SK-N-SH treated with all-trans-retinoic acid at 6 μM for 48 hours (cell line): ENCODE measurements at regions not wholly inside any gene's neighbourhood (a gene's known extent, or its start where the extent isn't known, plus 50 kb on each side); places are given as distances from the start of the nearest gene placed in this dataset.

Source experiments
- ATAC-seq: fragments of 200-7000 bp; cut with Tn5 transposase; 3 replicates; pipeline ENCODE4 v1.9.1; 2020; ENCODE audit warnings: mild to moderate bottlenecking, moderate library complexity
- CSDC2 ChIP-seq: fragments of 250-450 bp; sonication (Bioruptor Pico); IDR thresholded peaks from 2 replicates; pipeline ENCODE4 v1.5.0; 2020; ENCODE audit warnings: mild to moderate bottlenecking, moderate library complexity
- ESRRG ChIP-seq: fragments of 250-450 bp; sonication (Bioruptor Pico); IDR thresholded peaks from 2 replicates; pipeline ENCODE4 v1.6.1; 2021; ENCODE audit warnings: mild to moderate bottlenecking
- GLIS3 ChIP-seq: fragments of 250-450 bp; sonication (Bioruptor Pico); IDR thresholded peaks from 2 replicates; pipeline ENCODE4 v1.5.0; 2020; ENCODE audit warnings: mild to moderate bottlenecking, moderate library complexity
- ISL1 ChIP-seq: fragments of 250-450 bp; sonication (Bioruptor Pico); IDR thresholded peaks from 2 replicates; pipeline ENCODE4 v2.1.2; 2022; ENCODE audit warnings: mild to moderate bottlenecking, moderate library complexity
- OSR1 ChIP-seq: fragments of 250-450 bp; sonication (Bioruptor Pico); IDR thresholded peaks from 2 replicates; pipeline ENCODE4 v1.8.0; 2022; ENCODE audit warnings: moderate library complexity, mild to moderate bottlenecking, inconsistent platforms
- RARB ChIP-seq: fragments of 250-450 bp; sonication (Bioruptor Pico); IDR thresholded peaks from 2 replicates; pipeline ENCODE4 v1.8.0; 2021; ENCODE audit warnings: mild to moderate bottlenecking, moderate library complexity
- SNAI2 ChIP-seq: fragments of 250-450 bp; sonication (Bioruptor Pico); IDR thresholded peaks from 2 replicates; pipeline ENCODE4 v1.5.0; 2020; ENCODE audit warnings: mild to moderate bottlenecking, moderate library complexity
- TCF4 ChIP-seq: fragments of 250-450 bp; sonication (Bioruptor Pico); IDR thresholded peaks from 2 replicates; pipeline ENCODE4 v1.8.0; 2021; ENCODE audit warnings: mild to moderate bottlenecking, moderate library complexity, borderline replicate concordance
- ZFP30 ChIP-seq: fragments of 450-650 bp; formaldehyde crosslinking; IDR thresholded peaks from 2 replicates; pipeline ENCODE4 v1.5.0; 2022; ENCODE audit warnings: mild to moderate bottlenecking, moderate library complexity
- ZNF565 ChIP-seq: fragments of 450-650 bp; formaldehyde crosslinking; conservative IDR thresholded peaks from 2 replicates; pipeline ENCODE4 v1.5.0; 2020; ENCODE audit warnings: low read depth, mild to moderate bottlenecking, moderate library complexity
- ZNF70 ChIP-seq: fragments of 450-650 bp; formaldehyde crosslinking; IDR thresholded peaks from 2 replicates; pipeline ENCODE4 v1.5.0; 2020; ENCODE audit warnings: mild to moderate bottlenecking, moderate library complexity
- ZNF8 ChIP-seq: fragments of 450-650 bp; formaldehyde crosslinking; IDR thresholded peaks from 2 replicates; pipeline ENCODE4 v1.5.0; 2020; ENCODE audit warnings: mild to moderate bottlenecking, moderate library complexity
- TF ChIP-seq, protein P1 (sequence below): fragments of 250-450 bp; sonication (Bioruptor Pico); IDR thresholded peaks from 2 replicates; pipeline ENCODE4 v1.5.1; 2021; ENCODE audit warnings: mild to moderate bottlenecking, moderate library complexity
- TF ChIP-seq, protein P2 (sequence below): fragments of 250-450 bp; sonication (Bioruptor Pico); IDR thresholded peaks from 2 replicates; pipeline ENCODE4 v1.8.0; 2020; ENCODE audit warnings: mild to moderate bottlenecking, moderate library complexity, borderline replicate concordance
- TF ChIP-seq, protein P3 (sequence below): fragments of 250-450 bp; sonication (Bioruptor Pico); IDR thresholded peaks from 2 replicates; pipeline ENCODE4 v1.5.0; 2020; ENCODE audit warnings: mild to moderate bottlenecking, moderate library complexity
- TF ChIP-seq, protein P4 (sequence below): fragments of 250-450 bp; sonication (Bioruptor Pico); IDR thresholded peaks from 2 replicates; pipeline ENCODE4 v1.8.0; 2021; ENCODE audit warnings: low read depth, mild to moderate bottlenecking, moderate library complexity, borderline replicate concordance

DNA sequence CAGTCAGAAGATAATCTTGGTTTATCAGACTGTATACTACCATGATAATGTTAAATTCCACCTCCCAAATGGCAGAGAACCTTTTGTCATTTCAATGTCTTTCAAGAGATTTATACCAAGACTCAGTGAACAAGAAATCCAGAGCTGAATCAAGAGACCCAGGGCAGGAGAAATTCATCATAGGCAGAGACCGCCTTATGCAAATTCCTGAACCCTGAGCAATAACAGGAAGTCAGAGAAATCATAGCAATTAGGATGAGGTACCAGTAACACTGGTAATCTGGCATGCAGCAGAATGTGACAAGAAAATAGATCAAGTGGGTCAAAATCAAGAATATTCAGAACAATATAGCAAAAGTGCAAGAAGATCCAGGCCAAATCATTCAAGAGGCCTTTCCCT, 412.4 kb upstream of the LRATD1 start (continued):
- TF ChIP-seq, protein P1, sequence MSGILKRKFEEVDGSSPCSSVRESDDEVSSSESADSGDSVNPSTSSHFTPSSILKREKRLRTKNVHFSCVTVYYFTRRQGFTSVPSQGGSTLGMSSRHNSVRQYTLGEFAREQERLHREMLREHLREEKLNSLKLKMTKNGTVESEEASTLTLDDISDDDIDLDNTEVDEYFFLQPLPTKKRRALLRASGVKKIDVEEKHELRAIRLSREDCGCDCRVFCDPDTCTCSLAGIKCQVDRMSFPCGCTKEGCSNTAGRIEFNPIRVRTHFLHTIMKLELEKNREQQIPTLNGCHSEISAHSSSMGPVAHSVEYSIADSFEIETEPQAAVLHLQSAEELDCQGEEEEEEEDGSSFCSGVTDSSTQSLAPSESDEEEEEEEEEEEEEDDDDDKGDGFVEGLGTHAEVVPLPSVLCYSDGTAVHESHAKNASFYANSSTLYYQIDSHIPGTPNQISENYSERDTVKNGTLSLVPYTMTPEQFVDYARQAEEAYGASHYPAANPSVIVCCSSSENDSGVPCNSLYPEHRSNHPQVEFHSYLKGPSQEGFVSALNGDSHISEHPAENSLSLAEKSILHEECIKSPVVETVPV: no peak
- TF ChIP-seq, protein P2, sequence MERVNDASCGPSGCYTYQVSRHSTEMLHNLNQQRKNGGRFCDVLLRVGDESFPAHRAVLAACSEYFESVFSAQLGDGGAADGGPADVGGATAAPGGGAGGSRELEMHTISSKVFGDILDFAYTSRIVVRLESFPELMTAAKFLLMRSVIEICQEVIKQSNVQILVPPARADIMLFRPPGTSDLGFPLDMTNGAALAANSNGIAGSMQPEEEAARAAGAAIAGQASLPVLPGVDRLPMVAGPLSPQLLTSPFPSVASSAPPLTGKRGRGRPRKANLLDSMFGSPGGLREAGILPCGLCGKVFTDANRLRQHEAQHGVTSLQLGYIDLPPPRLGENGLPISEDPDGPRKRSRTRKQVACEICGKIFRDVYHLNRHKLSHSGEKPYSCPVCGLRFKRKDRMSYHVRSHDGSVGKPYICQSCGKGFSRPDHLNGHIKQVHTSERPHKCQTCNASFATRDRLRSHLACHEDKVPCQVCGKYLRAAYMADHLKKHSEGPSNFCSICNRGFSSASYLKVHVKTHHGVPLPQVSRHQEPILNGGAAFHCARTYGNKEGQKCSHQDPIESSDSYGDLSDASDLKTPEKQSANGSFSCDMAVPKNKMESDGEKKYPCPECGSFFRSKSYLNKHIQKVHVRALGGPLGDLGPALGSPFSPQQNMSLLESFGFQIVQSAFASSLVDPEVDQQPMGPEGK (CRISPR knock-in tag): no peak
- no peak for TF ChIP-seq SNAI2 (CRISPR knock-in tag)
- no peak for TF ChIP-seq CSDC2 (CRISPR knock-in tag)
- no peak for TF ChIP-seq ZNF565
- no peak for TF ChIP-seq ESRRG (CRISPR knock-in tag)
- TF ChIP-seq, all 23 proteins: peak for 0

DNA sequence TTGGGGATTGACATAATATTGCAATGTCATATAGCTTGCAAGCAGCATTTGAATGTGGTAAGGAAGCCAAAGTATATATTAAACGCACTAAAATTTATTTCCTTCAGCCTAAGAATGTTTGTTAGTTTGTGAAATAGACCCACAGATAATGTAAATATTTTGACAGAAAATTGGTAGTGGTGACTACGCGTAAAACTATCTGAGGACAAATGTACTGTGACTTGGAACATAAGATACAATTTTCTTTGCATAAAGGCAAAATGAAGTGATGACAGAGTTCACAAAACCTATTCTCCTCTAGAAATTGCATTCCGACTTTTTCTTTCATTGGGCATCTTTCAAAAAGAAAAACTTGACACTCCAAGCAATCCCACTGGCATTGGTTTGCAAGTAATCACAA, 411.1 kb upstream of the LRATD1 start:
- ATAC-seq: no peak
- TF ChIP-seq ZNF565 (no peak), TCF4 (CRISPR knock-in tag) (no peak), RARB (CRISPR knock-in tag) (no peak), ZFP30 (CRISPR knock-in tag) (no peak), GLIS3 (no peak), CSDC2 (CRISPR knock-in tag) (no peak), ZNF8 (CRISPR knock-in tag) (no peak), ZNF70 (no peak), OSR1 (no peak), ISL1 (CRISPR knock-in tag) (no peak)
- TF ChIP-seq, protein P1: no peak
- TF ChIP-seq, protein P2 (CRISPR knock-in tag): no peak
- TF ChIP-seq, protein P3, sequence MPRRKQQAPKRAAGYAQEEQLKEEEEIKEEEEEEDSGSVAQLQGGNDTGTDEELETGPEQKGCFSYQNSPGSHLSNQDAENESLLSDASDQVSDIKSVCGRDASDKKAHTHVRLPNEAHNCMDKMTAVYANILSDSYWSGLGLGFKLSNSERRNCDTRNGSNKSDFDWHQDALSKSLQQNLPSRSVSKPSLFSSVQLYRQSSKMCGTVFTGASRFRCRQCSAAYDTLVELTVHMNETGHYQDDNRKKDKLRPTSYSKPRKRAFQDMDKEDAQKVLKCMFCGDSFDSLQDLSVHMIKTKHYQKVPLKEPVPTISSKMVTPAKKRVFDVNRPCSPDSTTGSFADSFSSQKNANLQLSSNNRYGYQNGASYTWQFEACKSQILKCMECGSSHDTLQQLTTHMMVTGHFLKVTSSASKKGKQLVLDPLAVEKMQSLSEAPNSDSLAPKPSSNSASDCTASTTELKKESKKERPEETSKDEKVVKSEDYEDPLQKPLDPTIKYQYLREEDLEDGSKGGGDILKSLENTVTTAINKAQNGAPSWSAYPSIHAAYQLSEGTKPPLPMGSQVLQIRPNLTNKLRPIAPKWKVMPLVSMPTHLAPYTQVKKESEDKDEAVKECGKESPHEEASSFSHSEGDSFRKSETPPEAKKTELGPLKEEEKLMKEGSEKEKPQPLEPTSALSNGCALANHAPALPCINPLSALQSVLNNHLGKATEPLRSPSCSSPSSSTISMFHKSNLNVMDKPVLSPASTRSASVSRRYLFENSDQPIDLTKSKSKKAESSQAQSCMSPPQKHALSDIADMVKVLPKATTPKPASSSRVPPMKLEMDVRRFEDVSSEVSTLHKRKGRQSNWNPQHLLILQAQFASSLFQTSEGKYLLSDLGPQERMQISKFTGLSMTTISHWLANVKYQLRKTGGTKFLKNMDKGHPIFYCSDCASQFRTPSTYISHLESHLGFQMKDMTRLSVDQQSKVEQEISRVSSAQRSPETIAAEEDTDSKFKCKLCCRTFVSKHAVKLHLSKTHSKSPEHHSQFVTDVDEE (CRISPR knock-in tag): no peak
- TF ChIP-seq, all 23 proteins: peak for 0

DNA sequence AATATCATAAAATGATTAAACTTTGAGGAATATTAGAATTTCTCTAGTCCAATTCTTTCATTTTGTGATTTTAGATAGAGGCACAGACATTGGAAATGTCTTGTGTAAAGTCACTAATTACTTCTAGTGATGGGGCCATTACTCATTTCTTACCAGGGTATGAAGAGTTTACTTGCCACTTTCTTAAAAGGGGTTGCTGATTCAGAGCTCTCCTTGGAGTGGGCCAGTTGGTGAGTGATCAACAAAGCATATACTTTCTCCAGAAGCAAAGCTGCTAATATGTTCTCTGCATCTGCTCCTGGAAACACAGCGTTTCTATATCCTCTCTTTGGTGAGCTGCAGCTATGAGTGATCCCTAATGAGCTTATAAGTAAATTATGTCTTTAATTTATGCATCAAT, 408.9 kb upstream of the LRATD1 start:
- no peak for TF ChIP-seq TCF4 (CRISPR knock-in tag)
- no peak for TF ChIP-seq ESRRG (CRISPR knock-in tag)
- TF ChIP-seq, protein P4, sequence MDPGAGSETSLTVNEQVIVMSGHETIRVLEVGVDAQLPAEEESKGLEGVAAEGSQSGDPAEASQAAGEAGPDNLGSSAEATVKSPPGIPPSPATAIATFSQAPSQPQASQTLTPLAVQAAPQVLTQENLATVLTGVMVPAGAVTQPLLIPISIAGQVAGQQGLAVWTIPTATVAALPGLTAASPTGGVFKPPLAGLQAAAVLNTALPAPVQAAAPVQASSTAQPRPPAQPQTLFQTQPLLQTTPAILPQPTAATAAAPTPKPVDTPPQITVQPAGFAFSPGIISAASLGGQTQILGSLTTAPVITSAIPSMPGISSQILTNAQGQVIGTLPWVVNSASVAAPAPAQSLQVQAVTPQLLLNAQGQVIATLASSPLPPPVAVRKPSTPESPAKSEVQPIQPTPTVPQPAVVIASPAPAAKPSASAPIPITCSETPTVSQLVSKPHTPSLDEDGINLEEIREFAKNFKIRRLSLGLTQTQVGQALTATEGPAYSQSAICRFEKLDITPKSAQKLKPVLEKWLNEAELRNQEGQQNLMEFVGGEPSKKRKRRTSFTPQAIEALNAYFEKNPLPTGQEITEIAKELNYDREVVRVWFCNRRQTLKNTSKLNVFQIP (CRISPR knock-in tag): no peak
- TF ChIP-seq, protein P1: no peak
- TF ChIP-seq RARB (CRISPR knock-in tag): no peak
- TF ChIP-seq, all 23 proteins: peak for 0
- ATAC-seq: no peak
